GM23248 (cell line): ENCODE measurements at regions not wholly inside any gene's neighbourhood (a gene's known extent, or its start where the extent isn't known, plus 50 kb on each side); places are given as distances from the start of the nearest gene placed in this dataset.

Experiments
- EZH2 ChIP-seq: fragments of 200-600 bp; sonication (generic); IDR thresholded peaks from 2 replicates; pipeline ENCODE4 v1.6.1; 2018; ENCODE audit warnings: antibody characterized with exemption, mild to moderate bottlenecking; ENCODE audit not compliant: insufficient read depth, poor library complexity, severe bottlenecking
- EZH2phosphoT487 ChIP-seq: fragments of 200-600 bp; sonication (generic); IDR thresholded peaks from 2 replicates; pipeline ENCODE4 v1.6.1; 2018; ENCODE audit warnings: antibody characterized with exemption, moderate library complexity, mild to moderate bottlenecking, low read depth; ENCODE audit not compliant: insufficient read depth

- TF ChIP-seq EZH2 (no peak), EZH2phosphoT487 (no peak)
Observed at GRCh38 chr2:235144291-235144690, 192.5 kb downstream of the SH3BP4 start.
